ENCODE measurements at regions not wholly inside any gene's neighbourhood (a gene's known extent, or its start where the extent isn't known, plus 50 kb on each side); places are given as distances from the start of the nearest gene placed in this dataset.

DNA sequence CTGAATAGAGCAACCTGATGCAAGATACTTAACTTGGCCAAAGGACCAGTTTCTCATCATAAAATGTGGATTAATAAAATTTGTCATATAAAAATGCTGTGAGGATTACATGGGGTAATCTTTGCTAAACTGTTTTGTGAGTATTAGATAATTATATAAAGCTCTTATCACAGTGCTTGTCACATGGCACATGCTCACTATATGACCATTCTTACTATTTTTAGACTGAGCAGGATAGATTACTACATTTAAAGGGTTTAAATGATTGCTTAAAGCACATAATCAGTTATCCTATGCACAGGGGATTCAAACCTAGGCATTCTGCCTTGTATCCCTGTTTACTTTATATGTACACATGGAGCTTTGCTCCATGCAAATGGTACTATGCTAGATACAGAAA is 82.9 kb upstream of the COL24A1 start:
- no TSS peak for BruUV-seq (replicated peaks)
- ATAC-seq = no peak
- H4K20me1 ChIP-seq (ENCODE audit: insufficient read depth) = no peaks in the 10 kb centered on the region
- RAD21 ChIA-PET (ENCODE audit: low non-redundant PET in 1 of 2, low total read pairs in 2 of 2, uncharacterized antibody in 2 of 2, unreplicated experiment in 2 of 2) = no interaction called here
- no peaks in the 10 kb centered on the region; a peak in 1 of 4 replicates for H3K9me3 ChIP-seq (ENCODE audit: control insufficient read depth in 1 of 2, insufficient read depth in 1 of 2, low read depth in 1 of 2, low read length in 2 of 2)
- no peak overlapping the region for H3K4me2 ChIP-seq (ENCODE audit: low read length)
- TF ChIP-seq EZH2 (IDR thresholded peaks at IDR 0.05) = no peak
- TF ChIP-seq, protein P1, sequence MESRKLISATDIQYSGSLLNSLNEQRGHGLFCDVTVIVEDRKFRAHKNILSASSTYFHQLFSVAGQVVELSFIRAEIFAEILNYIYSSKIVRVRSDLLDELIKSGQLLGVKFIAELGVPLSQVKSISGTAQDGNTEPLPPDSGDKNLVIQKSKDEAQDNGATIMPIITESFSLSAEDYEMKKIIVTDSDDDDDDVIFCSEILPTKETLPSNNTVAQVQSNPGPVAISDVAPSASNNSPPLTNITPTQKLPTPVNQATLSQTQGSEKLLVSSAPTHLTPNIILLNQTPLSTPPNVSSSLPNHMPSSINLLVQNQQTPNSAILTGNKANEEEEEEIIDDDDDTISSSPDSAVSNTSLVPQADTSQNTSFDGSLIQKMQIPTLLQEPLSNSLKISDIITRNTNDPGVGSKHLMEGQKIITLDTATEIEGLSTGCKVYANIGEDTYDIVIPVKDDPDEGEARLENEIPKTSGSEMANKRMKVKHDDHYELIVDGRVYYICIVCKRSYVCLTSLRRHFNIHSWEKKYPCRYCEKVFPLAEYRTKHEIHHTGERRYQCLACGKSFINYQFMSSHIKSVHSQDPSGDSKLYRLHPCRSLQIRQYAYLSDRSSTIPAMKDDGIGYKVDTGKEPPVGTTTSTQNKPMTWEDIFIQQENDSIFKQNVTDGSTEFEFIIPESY (IDR thresholded peaks at IDR 0.05; ENCODE audit: extremely low read depth, insufficient replicate concordance, low read length) = no peak
- TF ChIP-seq SRF (IDR thresholded peaks at IDR 0.05; ENCODE audit: low read depth) = no peak
- no peak for TF ChIP-seq FOSL1 (IDR thresholded peaks at IDR 0.05; ENCODE audit: low read depth)
- no peak for TF ChIP-seq SIN3A (IDR thresholded peaks at IDR 0.05; ENCODE audit: low read depth)
- no peak for TF ChIP-seq MAX (IDR thresholded peaks at IDR 0.05)
- no peak for TF ChIP-seq TCF7L2 (IDR thresholded peaks at IDR 0.05; ENCODE audit: borderline replicate concordance, extremely low read depth, insufficient read depth, insufficient read length)
- TF ChIP-seq EZH2phosphoT487 (IDR thresholded peaks at IDR 0.05; ENCODE audit: borderline replicate concordance) = no peak
- TF ChIP-seq ELF1 (IDR thresholded peaks at IDR 0.05; ENCODE audit: borderline replicate concordance, low read depth) = no peak
- TF ChIP-seq JUND (IDR thresholded peaks at IDR 0.05) = no peak
- no peak for TF ChIP-seq CTCF (IDR thresholded peaks at IDR 0.05 in 2 of 3, conservative IDR thresholded peaks at IDR 0.05 in 1 of 3; ENCODE audit: borderline replicate concordance in 1 of 3, insufficient read depth in 1 of 3, low read depth in 2 of 3, low read length in 2 of 3)
- TF ChIP-seq ATF3 (IDR thresholded peaks at IDR 0.05) = no peak
- no peak for TF ChIP-seq SP1 (IDR thresholded peaks at IDR 0.05; ENCODE audit: low read depth)
- CTCF ChIA-PET = no interaction called here
- H3K27ac ChIP-seq (ENCODE audit: low read depth, low read length) = no peak overlapping the region
- no peak overlapping the region for H3K4me3 ChIP-seq (replicated peaks in 1 of 2; ENCODE audit: low read depth in 1 of 2, low read length in 2 of 2)
- H2AFZ ChIP-seq (ENCODE audit: low read depth, low read length, poor library complexity, severe bottlenecking) = no peak overlapping the region
- no peak for DNase-seq (ENCODE audit: low read depth, low spot score)
- no peaks in the 10 kb centered on the region for H3K9me2 ChIP-seq (ENCODE audit: insufficient read depth)
- no peaks in the 10 kb centered on the region for H3K4me1 ChIP-seq (ENCODE audit: control insufficient read depth in 1 of 2, insufficient read depth in 2 of 2, low read length in 2 of 2)
- POLR2A ChIA-PET = no interaction called here
- intact Hi-C loops (cut with micrococcal nuclease) = no loop called here
- H3K9ac ChIP-seq (ENCODE audit: low read length) = no peak overlapping the region
- H3K27me3 ChIP-seq (ENCODE audit: insufficient read depth, low read length) = no peaks in the 10 kb centered on the region
- no peaks in the 10 kb centered on the region for H3K79me2 ChIP-seq (ENCODE audit: insufficient read depth, low read length)
- H3K36me3 ChIP-seq (ENCODE audit: control insufficient read depth in 1 of 2, insufficient read depth in 2 of 2, low read length in 2 of 2) = no peaks in the 10 kb centered on the region

All from HCT116 (cell line).